GM18511 (cell line): ENCODE measurements at regions not wholly inside any gene's neighbourhood (a gene's known extent, or its start where the extent isn't known, plus 50 kb on each side); places are given as distances from the start of the nearest gene placed in this dataset.
"Not testable (repeated sequence)": the region's sequence is repeated elsewhere in the genome, so short reads cannot be mapped to it uniquely, and the experiment has no call there.

Experiments
- ATAC-seq: cut with Tn5 transposase; IDR thresholded peaks from one replicate; pipeline ENCODE4 v1.9.1; 2021; ENCODE audit warnings: mild to moderate bottlenecking, moderate library complexity; ENCODE audit not compliant: unreplicated experiment

DNA sequence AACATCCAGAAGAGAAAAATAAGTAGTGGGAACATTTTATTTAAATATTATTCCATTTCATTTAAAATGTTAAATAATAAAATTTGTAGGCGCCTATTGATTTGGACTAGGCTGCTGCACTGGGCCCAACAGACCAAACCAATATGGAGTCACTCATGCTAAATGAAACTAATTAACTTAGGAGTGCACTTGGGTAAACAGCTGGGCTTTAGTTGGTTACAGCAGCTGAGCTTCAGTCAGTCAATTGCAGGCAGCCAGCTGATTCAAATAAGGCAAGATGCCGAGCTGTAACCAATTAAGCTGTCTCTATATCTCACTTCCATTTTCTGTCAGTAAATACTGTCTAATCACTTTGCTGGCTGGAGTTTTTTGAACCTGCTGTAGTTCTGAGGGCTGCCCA, 102.1 kb upstream of the WDR11 start:
- no peak for ATAC-seq

DNA sequence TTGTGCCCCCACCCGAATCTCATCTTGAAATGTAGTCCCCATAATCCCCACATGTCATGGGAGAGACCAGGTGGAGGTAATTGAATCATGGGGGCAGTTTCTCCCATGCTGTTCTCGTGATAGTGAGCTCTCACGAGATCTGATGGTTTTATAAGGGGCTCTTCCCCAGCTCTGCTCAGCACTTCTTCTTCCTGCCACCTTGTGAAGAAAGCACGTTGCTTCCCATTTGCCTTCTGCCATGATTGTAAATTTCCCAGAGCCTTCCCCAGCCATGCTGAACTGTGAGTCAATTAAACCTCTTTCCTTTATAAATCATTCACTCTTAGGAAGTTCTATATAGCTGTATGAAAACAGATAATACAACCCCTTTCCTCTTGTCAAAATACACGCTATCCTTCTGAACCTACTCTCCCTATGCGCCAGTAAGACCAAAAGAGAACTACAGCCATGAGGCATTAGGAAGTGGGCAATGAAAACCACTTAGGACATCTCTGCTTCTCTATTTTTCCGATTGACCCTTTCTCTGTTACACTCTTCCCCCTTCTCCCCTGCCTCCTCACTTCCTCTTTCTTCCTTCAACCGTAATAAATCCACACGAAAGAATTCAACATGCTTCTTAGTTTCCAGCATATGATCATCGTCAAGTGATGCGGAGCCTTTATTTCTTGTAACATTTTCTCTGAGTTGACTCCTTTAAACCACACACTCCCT, 101.2 kb upstream of the WDR11 start:
- ATAC-seq, result no peak

DNA sequence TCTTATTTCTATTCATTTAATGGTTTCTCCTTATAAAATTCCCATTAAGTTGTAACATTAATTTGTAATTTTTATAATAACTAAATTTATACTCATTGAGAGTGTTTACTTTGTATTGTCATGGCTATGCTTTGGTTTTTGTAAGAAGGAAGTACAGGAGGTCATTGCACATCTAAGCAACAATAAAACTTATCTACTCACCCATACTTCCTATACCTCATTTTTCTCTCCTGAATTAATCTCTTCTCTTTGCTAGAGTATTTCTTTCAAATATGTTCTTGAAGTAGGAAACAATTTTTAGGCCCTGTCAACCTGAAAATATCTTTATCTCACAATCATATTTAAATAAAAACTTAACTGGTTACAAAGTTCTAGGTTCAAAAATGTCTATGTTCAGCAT, 95.4 kb upstream of the WDR11 start:
- no peak for ATAC-seq

DNA sequence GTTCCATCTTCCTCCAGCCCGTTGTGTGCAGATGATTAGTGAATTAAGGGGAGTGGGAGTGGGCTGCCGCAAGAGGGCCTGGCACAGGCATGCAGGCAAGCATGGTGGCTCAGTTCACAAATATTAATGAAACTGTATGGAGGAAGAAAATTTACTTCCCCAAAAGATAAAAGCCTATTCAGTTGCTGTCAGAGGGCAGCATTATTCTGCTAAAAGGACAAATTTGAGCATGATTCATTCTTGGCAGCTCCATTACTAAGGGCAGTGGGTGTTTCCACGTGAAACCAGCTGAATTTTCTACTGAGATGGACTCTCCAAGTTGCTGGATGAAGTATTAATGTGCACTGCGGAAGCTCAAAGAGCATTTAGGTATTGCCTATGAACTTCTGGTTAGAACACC, 90.9 kb upstream of the WDR11 start:
- no peak for ATAC-seq

DNA sequence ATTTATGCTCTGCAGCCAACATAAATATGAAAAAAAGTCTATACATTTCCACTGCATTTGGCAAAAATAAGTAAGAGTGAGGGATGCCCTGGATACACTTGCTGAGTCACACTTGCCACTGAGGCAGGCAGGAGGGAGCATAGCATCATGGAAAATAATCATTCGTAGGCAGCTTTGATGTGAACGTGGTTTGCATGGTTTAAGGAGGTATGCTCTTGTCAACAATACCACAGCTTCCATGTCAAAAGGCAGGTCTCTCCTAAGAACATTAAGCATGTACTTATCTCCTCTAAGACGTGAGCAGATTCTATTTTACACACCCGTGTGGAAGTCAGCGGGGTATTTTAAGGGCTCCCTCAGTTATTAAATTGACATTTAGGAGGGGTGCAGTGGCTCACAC, 89.2 kb upstream of the WDR11 start:
- ATAC-seq, result no peak

DNA sequence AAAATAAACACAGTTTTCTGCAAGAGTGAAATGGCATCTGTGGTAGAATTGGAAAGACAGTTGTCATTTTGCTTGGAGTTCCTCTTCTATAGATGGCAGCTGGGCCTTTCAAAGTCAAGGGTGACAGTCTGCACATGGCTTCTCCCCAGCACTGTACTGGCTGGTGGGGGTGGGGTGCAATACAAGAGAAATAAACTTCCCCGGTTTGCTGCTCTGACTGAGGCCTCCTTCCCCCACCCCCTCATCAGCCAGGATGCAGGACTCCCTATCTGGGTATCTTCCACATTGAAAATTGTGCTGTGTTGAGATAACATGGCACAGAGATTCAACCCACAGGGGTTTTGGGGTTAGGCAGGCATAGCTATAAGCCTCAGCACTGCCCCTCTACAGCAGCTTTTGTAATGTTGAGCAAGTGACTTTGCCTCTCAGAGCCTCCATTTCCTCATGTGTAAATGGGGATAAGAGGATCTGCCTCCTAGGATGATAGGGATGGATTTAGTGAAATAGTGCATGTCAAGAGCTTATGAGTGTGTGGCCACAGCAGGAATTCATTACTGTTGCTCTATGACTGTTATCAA, 85.8 kb upstream of the WDR11 start:
- no peak for ATAC-seq

DNA sequence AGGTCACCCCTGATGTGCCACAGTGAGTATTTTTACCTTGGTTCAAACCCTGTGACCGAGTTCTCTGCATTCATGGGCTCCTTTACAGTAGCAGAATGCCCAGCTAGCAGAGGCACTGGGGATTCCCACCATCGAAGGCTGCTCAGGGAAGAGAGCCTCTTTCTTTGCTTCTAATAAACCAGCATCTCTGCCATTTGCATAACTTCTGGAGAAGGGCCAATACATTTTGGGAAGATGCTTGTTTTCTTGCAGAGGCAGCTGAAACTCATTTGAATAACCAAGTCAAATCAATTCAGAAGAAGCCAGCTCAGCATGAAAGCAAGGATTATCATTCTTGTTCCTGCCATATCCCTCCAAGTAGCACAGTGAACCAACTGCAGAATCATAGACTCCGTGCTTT, 82.9 kb upstream of the WDR11 start:
- ATAC-seq, result no peak

DNA sequence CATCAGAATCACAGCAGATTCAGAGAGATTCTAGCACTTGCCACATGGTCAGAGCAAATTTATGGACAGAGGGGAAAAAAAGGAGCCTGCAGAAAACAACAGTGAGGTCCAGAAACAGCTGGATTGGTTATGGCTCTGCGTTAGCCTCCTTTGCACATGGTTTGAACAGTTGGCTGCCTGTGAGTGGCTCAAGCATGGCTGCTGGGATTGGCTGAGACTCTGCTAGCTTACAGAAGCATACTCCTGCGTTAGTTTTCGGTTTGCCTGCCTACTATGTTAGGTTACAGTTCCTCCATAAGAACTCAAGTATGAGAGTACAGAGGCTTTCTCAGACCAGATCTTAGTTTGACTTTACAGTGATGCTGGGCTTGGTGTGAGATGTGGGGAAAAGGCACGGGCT, 80.7 kb upstream of the WDR11 start:
- no peak for ATAC-seq

DNA sequence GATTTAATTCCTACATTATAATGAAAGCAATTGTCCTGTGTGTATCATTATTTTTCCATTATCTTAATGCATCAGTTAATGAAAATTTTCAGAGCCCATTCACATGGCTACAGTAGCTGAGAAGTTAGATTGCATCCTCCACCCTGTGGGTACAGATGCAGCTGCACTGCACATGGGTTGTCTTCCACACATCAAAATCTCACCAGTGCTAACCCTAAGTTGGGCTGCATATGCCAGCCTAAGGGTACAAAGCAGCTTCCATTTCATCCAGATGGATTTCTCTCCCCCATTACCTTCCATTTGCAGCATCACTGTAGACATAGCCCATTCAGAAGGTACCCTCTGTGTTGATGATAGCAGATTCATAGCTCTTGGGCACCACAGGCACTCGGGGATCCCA, 74.7 kb upstream of the WDR11 start:
- no peak for ATAC-seq

DNA sequence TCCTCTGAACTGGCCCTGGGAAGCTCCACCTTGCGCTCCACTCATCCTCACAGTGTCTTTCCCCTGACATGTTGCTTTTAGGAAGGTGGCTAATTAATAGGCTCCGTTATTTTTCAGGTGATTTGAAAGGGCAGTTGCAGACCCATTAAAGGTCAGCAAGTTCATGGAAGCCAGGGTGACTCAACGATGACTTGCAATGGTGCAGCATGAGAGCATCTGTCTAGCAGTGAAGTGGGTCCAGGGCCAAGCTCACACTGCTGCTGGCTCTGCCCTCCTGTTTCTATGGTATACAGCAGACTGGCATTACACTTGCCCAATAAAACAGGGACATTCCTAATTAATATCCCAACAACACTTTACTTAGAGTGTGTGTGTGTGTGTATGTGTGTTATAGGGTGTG, 68.8 kb upstream of the WDR11 start:
- no peak for ATAC-seq

DNA sequence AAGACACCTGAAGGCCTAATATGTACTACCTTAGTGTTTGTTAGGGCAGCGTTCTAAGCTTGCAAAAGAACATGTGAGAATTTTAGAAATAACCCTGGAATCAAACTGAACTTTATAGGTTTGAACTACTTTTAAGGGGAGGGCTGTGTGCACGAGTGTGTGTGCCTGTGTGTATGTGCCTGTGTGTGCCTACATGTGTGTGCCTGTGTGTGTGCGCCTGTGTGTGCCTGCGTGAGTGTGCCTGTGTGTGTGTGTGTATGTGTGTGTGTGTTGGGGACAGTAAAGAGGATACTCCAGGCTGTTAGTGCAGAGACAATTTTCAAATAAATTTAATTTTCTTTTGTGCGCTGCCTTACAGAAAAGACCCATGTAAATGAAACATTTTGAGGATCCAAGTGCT, 68.1 kb upstream of the WDR11 start:
- no peak for ATAC-seq

DNA sequence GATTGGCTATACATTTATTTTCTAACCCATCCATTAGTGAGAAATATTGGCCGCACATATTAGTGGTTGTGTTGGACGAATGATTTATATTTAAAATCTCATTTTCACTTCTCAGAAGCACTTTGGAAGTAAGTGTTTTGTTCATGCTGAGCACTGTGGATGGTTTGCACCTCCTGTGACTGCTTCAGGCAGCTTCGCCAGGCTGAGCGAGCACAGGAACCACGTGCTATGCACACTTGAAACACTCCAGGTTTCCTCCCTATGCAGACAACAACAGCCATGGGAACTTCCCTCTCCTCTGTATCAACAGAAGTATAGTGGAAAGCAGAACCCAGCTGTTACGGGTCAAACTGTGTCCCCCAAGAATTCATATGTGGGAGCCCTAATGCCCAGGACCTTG, 67.3 kb upstream of the WDR11 start:
- no peak for ATAC-seq

DNA sequence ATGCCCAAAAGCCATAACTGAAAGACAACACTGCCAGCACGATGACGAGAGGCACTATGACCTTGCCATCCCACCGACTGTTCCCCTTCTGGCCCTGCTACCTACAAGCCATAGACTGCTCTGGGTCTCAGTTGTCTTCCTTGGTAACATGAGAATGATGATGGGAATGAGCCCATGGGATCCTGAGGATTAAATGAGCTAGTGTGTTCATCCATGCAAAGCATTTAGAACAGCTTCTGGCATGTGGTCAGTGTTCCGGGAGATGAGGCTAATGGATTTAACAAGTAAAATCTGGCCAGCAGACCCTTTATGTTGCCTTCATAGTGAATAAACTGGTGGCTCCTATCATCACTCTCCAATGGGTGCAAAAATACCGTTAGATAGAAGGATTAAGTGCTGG, 62.4 kb upstream of the WDR11 start:
- no peak for ATAC-seq

DNA sequence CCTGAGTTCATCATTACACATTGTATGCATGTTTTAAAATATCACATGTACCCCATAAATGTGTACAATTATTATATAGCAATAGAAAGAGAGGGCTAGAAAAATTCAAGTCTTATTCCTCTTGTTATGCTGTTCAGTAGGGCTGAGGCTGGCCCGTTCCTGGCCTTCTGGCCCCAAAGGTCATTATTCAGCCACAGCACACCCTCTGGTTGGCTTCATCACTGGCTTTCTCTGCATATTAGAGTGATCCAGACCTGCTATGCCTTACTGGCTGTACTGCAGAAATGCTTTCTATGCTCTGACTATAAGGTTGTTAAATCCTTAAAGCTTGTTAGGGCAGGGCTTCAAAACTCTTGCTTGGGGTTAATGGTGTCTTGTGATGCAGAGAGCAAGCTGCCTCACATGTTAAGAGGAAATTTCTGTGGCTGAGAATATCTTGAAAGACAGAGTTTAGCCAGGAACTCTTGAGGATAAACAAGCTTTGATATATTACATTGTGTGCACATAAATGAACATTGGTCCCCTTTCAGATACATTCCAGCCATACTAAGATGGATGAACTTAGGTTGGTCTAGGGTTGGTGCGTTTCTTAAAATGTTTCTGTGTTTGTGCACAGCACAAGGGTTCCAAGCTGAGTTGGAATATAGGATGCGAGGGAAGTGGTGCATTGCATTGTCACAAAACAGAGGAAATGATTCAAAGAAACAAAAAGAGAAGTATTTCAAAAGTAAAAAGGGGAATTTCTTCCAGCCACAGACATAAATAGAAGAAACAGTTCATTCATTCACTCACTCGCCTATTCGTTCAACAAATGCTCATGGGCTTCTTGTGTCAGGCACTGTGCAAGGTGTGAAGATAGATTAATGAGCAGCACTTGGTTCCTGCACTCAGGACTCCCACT, 61.6 kb upstream of the WDR11 start:
- no peak for ATAC-seq

DNA sequence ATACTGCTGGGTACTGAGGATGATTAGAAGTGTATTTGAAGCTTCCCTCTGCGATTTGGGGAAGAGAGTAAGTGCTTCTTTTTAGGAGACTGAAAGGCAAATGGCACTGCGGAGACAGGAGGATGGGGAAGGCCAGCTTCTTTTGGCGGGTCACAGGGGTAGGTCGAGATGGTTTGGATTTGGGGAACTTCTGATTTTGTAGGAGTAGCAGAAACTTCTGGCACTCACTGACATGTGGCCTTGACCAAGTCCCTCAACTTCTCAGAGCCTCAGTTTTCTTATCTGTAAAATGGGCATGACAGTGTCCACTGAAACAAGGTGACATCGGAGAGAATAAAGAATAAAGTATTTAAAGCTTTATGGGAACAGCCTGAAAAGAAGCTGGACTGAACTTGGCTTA, 59.8 kb upstream of the WDR11 start:
- no peak for ATAC-seq

DNA sequence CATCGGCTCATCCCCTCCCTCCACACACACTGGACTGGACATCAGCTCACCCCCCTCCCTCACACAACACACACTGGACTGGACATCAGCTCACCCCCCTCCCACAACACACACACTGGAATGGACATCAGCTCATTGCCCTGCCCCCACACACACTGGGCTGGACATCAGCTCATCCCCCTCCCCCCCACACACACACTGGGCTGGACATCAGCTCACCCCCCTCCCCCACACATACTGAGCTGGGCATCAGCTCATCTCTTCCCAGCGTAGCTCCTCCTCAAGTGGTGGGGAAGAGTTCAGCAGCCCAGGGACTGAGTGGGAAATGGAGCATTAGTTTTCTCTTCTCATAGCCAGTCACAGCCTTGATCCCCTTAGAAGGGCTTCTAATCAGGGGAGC, 58.1 kb upstream of the WDR11 start:
- no peak for ATAC-seq

DNA sequence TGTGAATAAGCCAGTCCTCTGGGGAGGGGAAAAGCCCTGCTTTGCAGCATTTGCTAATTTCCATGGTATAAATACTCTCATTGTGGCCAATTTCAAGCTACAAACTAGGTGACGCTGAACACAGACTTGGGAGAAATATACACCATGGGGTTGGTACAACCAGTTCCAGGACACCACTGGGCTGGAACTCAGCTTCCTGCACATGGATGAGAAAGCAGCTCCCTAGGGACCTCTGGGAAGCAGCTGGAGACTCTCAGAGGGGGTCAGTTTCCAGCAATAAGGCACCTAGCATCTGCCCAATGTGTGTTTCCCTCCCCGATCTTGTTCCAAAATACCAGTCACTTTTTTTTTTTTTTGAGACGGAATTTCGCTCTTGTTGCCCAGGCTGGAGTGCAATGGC, 56.8 kb upstream of the WDR11 start:
- no peak for ATAC-seq

DNA sequence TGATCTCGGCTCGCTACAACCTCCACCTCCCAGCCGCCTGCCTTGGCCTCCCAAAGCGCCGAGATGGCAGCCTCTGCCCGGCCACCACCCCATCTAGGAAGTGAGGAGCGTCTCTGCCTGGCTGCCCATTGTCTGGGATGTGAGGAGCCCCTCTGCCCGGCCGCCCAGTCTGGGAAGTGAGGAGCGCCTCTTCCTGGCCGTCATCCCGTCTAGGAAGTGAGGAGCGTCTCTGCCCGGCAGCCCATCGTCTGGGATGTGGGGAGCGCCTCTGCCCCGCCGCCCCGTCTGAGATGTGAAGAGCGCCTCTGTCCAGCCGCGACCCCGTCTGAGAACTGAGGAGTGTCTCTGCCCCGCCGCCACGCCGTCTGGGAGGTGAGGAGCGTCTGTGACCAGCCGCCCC, 52.9 kb upstream of the WDR11 start:
- not testable (repeated sequence) for ATAC-seq

DNA sequence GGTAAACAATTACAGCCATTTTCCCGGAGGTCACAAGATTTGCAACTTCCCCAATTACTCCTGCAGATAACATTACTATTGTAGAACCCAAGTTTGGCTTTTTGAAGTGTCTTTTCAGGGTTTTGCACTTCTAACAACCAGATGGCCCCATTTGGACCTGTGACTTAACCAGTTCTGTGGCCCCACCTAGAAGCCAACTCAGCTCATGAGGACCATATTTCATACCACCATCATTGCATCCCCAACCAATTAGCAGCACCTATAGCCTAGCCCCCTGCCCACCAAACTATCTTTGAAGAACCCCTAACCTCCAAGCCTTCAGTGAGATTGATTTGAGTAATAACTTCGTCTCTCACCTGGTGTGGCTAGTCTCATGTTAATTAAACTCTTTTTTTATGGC, 51.3 kb upstream of the WDR11 start:
- ATAC-seq, result no peak

DNA sequence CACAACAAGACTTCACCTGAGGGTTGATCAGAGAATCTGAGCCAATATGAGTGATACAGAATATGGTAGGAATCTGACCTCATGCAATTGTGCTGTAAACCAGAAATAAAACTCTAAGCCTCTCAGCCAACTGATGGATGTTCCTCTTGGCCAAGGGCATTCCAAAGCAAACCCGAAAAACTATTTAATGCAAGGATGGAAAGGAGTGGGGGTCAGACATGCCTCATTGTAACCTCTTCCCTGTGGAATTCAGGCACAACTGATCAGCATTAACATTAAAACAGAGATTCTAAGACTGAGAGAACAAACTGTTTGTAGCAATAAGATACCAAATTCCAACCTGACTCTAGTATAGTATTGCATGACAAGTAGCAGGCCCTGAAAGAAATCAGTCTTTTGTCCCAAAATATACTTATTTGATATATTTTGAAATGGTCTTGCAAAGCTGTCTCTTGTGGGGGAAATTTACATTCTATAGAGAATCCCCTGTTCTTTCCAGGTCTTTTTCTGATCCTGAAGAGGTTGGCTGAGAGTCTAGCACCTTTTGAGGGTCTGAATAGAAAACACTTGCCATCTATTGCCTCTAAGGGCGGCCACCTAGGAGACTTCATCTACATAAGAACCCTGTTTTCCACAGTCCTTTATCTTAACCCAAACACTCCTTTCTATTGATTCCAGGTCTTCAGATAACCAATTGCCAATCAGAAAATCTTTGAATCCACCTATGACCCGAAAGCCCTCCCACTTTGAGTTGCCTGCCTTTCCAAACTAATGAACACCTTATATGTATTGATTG, 50.4 kb upstream of the WDR11 start:
- no peak for ATAC-seq
